GM06990 (cell line): ENCODE measurements at regions not wholly inside any gene's neighbourhood (a gene's known extent, or its start where the extent isn't known, plus 50 kb on each side); places are given as distances from the start of the nearest gene placed in this dataset.

Experiments
- DNase-seq: peaks from one replicate; pipeline ENCODE4 v3.0.0-alpha.2; 2011; ENCODE audit not compliant: insufficient read length; ENCODE audit errors: extremely low read depth
- H3K27me3 ChIP-seq: replicated peaks from 2 replicates; pipeline ENCODE4 v1.6.0; 2011; ENCODE audit warnings: low read length; ENCODE audit not compliant: control insufficient read depth, insufficient read depth
- H3K36me3 ChIP-seq: 2 replicates; pipeline ENCODE4 v1.5.1; 2011; ENCODE audit warnings: low read length; ENCODE audit not compliant: control insufficient read depth, insufficient read depth
- H3K4me3 ChIP-seq: replicated peaks from 2 replicates; pipeline ENCODE4 v1.5.1; 2011; ENCODE audit warnings: low read depth, mild to moderate bottlenecking, control low read depth, low read length
- CTCF ChIP-seq: IDR thresholded peaks from 2 replicates; pipeline ENCODE4 v1.5.1; 2011; ENCODE audit warnings: low read length, control low read depth, mild to moderate bottlenecking, inconsistent platforms; ENCODE audit not compliant: insufficient read depth, poor library complexity, severe bottlenecking

DNA sequence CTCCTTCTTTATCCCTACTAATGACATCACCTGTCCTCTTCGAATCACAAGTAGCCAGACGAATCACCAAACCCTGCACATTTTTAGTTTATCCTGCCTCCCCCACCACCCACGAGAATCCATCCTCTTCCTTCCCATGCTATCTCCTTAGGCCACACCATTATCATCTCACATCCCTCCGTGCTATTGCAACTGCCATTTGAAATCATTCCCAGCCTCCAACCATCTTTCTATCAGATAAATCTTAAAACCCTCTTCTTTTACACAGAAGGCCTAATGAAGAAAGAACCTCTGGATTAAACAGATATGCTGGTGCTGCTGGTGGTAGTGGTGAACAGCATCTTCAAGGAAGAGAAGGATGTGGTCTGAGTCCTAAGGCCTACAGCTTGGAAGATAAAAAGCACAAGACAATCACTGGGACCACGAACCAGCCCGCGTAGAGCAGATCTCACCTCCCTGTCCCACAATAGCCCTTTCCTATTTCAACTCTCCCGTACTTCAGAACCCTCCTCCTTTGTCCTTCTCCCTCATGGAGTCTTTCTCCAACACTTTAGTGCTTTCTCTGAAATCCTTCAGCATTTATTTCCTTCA lies 403.1 kb downstream of the SFMBT2 start:
- H3K36me3 ChIP-seq: no peaks in the 10 kb centered on the region
- no peak for TF ChIP-seq CTCF
- no peak for DNase-seq
- H3K4me3 ChIP-seq: no peak overlapping the region
- H3K27me3 ChIP-seq: no peaks in the 10 kb centered on the region

DNA sequence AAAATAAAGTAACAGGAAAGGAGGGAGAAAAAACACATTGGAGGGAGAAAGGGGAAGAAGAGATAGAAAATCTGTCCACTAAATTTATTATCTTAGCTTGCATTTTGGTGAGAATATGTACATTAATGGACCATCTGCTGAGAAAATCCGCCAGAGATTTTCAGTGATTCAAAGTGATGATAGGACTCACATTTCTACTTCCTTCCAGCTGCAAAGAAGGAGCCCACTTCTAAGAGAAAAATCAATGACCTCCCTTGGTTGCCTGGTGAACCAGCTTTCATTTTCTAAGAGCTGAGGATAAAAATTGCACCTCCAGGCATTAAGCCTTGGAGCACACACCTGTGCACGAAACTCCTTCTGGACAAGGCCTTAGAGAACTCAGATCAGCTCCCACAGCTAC lies 404.3 kb downstream of the SFMBT2 start:
- no peak for DNase-seq
- Histone ChIP-seq H3K4me3 (no peak overlapping the region), H3K36me3 (no peaks in the 10 kb centered on the region), H3K27me3 (peaks cover 2% of the 10 kb centered on the region; the same call in 1 of the 2 replicates)
- no peak for TF ChIP-seq CTCF

GRCh38 chr10:7003831-7004395 lies 406.9 kb downstream of the SFMBT2 start:
- Histone ChIP-seq H3K4me3 (no peak overlapping the region), H3K27me3 (peaks cover 2% of the 10 kb centered on the region; the same call in 1 of the 2 replicates), H3K36me3 (no peaks in the 10 kb centered on the region)
- no peak for DNase-seq
- TF ChIP-seq CTCF: no peak

GRCh38 chr10:7000061-7000460 lies 410.8 kb downstream of the SFMBT2 start:
- peaks cover 2% of the 10 kb centered on the region; the same call in 1 of the 2 replicates for H3K27me3 ChIP-seq
- no peak for DNase-seq
- no peak overlapping the region for H3K4me3 ChIP-seq
- H3K36me3 ChIP-seq: no peaks in the 10 kb centered on the region
- TF ChIP-seq CTCF: no peak

DNA sequence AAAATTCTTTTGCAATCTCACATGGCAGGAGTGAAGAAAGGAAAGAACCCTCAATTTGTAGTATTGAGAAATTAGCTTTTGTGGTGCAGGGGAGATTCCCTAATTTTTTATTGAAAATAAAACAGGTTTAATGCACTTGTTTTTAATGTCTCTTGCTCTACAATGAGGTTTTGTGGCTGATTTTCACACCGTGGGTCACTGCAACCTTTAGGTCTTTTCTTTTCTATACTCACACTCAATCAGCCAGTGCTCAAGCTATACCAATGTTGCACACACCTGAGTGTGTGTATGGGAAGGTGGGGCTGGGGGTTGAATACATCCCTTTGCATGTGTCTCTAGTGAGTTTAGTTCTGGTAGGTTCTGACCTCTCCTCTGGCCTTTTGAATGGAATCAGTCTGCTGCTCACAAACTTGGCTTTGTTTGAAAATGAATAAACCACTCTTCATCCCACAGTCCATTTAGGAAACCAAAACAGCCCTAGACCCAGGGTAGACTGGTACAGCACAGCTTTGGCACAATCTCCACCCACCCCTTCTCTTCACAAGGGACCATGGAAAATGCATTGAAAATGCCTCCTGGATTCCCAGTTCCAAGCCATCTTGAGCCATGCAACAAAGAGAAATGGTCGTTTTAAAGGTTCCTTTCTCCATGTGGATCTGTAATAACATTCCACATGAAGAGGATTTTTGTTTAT lies 411.5 kb downstream of the SFMBT2 start:
- H3K36me3 ChIP-seq: no peaks in the 10 kb centered on the region
- H3K27me3 ChIP-seq: peaks cover 2% of the 10 kb centered on the region; the same call in 1 of the 2 replicates
- no peak for TF ChIP-seq CTCF
- H3K4me3 ChIP-seq: no peak overlapping the region
- DNase-seq: no peak
